ENCODE measurements at regions not wholly inside any gene's neighbourhood (a gene's known extent, or its start where the extent isn't known, plus 50 kb on each side); places are given as distances from the start of the nearest gene placed in this dataset.

DNA sequence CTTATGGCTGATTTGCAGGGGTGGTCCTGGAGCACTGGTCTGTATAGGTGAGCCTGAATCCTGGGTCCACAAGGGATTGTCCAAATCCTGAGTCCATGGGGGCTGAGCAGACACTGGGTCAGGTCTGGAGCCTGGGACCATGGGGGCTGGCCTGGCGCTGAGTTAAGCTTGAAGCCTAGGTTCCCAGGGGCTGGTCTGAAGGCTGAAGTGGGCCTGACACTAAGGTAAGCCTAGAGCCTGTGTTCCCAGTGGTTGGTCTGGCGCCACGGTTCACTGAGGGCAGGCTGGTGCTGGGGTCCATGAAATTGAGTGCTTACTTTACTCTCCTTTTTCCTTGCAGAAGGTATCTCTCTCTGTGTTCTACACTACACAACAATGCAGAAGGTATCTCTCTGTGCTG is 155.8 kb downstream of the RBM46 start:
- no peak for TF ChIP-seq ZFX (IDR thresholded peaks at IDR 0.05)
- TF ChIP-seq, protein P1, sequence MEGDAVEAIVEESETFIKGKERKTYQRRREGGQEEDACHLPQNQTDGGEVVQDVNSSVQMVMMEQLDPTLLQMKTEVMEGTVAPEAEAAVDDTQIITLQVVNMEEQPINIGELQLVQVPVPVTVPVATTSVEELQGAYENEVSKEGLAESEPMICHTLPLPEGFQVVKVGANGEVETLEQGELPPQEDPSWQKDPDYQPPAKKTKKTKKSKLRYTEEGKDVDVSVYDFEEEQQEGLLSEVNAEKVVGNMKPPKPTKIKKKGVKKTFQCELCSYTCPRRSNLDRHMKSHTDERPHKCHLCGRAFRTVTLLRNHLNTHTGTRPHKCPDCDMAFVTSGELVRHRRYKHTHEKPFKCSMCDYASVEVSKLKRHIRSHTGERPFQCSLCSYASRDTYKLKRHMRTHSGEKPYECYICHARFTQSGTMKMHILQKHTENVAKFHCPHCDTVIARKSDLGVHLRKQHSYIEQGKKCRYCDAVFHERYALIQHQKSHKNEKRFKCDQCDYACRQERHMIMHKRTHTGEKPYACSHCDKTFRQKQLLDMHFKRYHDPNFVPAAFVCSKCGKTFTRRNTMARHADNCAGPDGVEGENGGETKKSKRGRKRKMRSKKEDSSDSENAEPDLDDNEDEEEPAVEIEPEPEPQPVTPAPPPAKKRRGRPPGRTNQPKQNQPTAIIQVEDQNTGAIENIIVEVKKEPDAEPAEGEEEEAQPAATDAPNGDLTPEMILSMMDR (conservative IDR thresholded peaks at IDR 0.05), result no peak

DNA sequence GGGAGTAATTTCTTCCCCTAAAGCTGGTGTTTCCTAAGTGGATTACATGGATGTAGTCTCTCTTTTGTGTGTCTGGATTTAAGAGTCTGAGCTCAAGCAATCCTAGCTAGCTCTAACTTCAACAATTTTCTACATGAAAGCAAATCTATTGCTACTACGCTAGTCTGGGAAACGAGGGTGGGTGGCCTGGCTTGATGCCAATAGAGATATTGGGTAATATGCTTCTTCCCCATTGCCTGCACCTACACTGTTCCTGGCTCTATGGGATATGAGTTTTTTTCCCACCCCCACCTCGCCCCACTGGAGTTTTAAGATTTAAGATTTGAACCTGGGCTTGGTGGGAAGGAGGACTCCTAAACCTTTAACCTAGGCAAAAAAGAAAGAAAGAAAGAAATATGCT is 158.8 kb downstream of the RBM46 start:
- no peak overlapping the region for H3K27ac ChIP-seq
- TF ChIP-seq, protein P1 (conservative IDR thresholded peaks at IDR 0.05), result no peak
- no peak for TF ChIP-seq ZFX (IDR thresholded peaks at IDR 0.05)

More for the DNA sequence above, 155.8 kb downstream of the RBM46 start:
- no peak overlapping the region for H3K27ac ChIP-seq

DNA sequence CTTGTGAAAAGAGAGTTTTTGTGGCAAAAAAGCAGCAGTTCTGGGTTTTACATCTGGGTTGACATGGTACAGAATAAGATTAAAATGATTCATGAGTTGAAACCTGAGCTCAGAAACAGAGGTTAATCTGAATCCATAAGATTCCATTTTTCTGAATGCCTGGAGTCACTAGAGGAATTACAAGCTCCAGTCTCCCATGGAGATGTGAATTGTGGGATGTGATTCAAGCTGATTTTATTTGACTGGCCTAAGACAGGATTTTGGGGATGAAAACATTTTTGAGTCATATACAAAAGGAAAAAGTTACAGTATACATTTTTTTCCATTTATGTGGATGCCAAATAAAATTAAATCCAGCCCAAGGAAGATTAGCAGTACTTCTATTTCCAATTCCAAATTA is 161.1 kb downstream of the RBM46 start:
- TF ChIP-seq, protein P1 (conservative IDR thresholded peaks at IDR 0.05), result no peak
- no peak for TF ChIP-seq ZFX (IDR thresholded peaks at IDR 0.05)
- no peak overlapping the region for H3K27ac ChIP-seq

DNA sequence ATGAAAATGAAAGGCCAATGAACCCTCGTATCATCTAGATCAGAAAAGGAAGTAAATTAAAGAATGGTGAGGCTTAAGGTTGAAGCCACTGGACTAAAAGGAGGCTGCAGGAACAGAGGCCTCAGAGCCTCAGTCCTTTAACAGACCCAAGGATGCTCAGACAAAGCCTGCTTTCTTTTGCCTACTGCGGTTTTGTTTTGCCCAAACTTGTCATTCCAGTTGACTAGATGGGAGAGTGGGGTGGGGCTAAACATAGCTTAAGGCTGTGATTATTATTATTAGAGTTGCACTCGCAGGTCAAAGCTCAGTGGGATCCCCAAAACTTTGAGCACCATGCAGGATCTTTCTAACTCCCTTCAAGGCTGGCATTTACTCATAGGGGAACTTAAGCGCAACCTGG is 163.9 kb downstream of the RBM46 start:
- no peak overlapping the region for H3K27ac ChIP-seq

DNA sequence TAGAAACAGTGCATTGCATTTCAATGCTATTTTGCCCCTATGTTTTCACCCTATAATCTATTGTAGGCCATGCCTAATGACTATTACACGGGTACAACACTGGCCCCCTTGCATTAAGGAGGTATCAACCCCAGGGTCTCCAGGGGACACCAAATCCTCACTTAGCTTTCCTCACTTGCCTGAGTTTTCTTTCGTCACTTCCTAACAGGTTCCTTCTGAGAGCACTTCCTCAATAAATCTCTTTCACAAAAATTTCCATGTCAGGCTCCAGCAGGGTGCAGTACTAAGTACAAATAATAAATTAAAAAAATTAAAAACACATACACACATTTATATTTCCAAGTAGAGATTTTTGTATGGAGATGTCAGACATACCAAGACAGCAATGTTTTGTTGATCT is 165.0 kb downstream of the RBM46 start:
- H3K27ac ChIP-seq, result no peak overlapping the region
- TF ChIP-seq, protein P1 (conservative IDR thresholded peaks at IDR 0.05), result no peak
- TF ChIP-seq ZFX (IDR thresholded peaks at IDR 0.05), result no peak

More for the DNA sequence above, 163.9 kb downstream of the RBM46 start:
- no peak for TF ChIP-seq ZFX (IDR thresholded peaks at IDR 0.05)
- TF ChIP-seq, protein P1 (conservative IDR thresholded peaks at IDR 0.05), result no peak

DNA sequence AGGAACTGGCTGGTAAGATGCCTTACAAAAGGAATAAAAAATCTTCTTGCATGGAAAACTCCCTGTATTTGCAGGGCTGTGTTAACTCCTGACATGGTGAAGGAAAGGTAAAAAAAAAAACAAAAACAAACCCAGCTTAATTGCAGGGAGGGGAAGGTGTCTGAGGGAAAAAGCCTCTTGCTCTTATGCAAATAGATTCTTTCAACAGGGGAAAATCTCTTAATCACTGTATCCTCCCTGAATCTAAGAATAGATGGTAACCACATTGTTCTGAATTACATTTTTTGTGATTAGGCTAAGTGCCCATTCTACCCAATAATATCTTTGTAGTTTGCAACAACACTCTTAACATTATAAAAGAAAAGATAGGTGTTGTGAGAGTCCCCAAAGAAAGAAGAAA is 172.6 kb downstream of the RBM46 start:
- no peak overlapping the region for H3K27ac ChIP-seq
- TF ChIP-seq, protein P1 (conservative IDR thresholded peaks at IDR 0.05), result no peak
- no peak for TF ChIP-seq ZFX (IDR thresholded peaks at IDR 0.05)

DNA sequence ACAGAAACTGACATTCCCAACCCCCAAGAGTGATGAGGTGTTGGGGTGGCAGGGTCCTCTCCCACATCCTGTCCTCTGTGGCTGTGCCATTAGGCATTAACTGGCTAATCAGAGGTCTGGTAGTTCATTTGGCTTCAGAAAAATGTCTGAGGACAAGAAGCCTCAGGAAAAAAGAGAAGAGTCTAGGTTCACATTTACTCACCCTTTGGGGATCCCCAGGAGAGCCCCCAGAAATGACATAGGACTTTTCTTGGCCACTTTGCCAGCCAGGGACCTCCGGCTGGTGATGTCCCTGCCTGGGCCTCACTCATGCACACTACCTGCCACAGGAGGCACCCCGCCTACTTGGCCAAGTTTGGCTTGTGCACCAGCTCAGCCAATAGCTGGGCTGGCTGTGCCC is 173.0 kb downstream of the RBM46 start:
- no peak overlapping the region for H3K27ac ChIP-seq
- TF ChIP-seq, protein P1 (conservative IDR thresholded peaks at IDR 0.05), result no peak
- no peak for TF ChIP-seq ZFX (IDR thresholded peaks at IDR 0.05)
